Progenitor cell of endocrine pancreas (in vitro differentiated cells): ENCODE measurements at regions not wholly inside any gene's neighbourhood (a gene's known extent, or its start where the extent isn't known, plus 50 kb on each side); places are given as distances from the start of the nearest gene placed in this dataset.

ENCODE experiments used
- DNase-seq: peaks from one replicate; pipeline ENCODE4 v3.0.0; 2021; ENCODE audit warnings: low spot score; ENCODE audit not compliant: unreplicated experiment
- H3K27ac Mint-ChIP-seq: 2 replicates; pipeline ENCODE4 v1.8.0; 2021; ENCODE audit warnings: mild to moderate bottlenecking, moderate library complexity, mixed read lengths
- H3K27me3 Mint-ChIP-seq: 2 replicates; pipeline ENCODE4 v1.8.0; 2021; ENCODE audit warnings: mixed read lengths
- H3K36me3 Mint-ChIP-seq: 2 replicates; pipeline ENCODE4 v1.8.0; 2022; ENCODE audit warnings: mixed read lengths; ENCODE audit not compliant: insufficient read depth
- H3K4me1 Mint-ChIP-seq: 2 replicates; pipeline ENCODE4 v1.8.0; 2021; ENCODE audit warnings: low read depth, mixed read lengths
- H3K4me3 Mint-ChIP-seq: 2 replicates; pipeline ENCODE4 v1.8.0; 2021; ENCODE audit warnings: low read depth, mild to moderate bottlenecking, moderate library complexity, mixed read lengths
- H3K9me3 Mint-ChIP-seq: 2 replicates; pipeline ENCODE4 v1.8.0; 2021; ENCODE audit warnings: low read depth, mixed read lengths
- TF ChIP-seq, protein P1 (sequence below): fragments of 200-600 bp; sonication (generic); IDR thresholded peaks from one replicate; pipeline ENCODE4 v1.5.0; 2021; ENCODE audit warnings: antibody characterized with exemption, mild to moderate bottlenecking; ENCODE audit not compliant: unreplicated experiment

- Mint-ChIP-seq H3K27ac (no peak overlapping the region), H3K36me3 (no peaks in the 10 kb centered on the region), H3K27me3 (no peaks in the 10 kb centered on the region), H3K9me3 (peaks cover 7% of the 10 kb centered on the region), H3K4me1 (no peaks in the 10 kb centered on the region), H3K4me3 (no peak overlapping the region)
- TF ChIP-seq, protein P1, sequence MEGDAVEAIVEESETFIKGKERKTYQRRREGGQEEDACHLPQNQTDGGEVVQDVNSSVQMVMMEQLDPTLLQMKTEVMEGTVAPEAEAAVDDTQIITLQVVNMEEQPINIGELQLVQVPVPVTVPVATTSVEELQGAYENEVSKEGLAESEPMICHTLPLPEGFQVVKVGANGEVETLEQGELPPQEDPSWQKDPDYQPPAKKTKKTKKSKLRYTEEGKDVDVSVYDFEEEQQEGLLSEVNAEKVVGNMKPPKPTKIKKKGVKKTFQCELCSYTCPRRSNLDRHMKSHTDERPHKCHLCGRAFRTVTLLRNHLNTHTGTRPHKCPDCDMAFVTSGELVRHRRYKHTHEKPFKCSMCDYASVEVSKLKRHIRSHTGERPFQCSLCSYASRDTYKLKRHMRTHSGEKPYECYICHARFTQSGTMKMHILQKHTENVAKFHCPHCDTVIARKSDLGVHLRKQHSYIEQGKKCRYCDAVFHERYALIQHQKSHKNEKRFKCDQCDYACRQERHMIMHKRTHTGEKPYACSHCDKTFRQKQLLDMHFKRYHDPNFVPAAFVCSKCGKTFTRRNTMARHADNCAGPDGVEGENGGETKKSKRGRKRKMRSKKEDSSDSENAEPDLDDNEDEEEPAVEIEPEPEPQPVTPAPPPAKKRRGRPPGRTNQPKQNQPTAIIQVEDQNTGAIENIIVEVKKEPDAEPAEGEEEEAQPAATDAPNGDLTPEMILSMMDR = no peak
- DNase-seq = no peak
These were observed 91.8 kb upstream of the PWP1 start for GRCh38 chr12:107593713-107594381.

DNA sequence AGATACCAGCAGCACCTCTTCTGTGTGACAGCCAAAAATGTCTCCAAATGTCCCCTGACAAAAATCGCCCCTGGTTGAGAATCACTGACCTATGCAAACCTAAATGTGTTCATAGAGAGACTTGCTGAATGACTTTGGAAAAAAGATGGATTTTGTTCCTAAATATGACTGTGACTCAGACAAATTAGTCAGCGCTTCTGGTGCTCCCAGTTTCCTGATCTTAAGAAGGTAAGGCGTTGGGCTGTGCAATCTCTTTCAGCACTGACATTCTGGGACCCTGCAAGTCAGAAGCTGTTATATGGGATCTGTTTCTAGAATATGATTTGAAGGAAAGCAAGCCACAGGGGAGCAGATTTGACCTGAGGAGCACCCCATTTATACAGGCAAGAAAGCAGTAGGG, 90.6 kb upstream of the PWP1 start:
- DNase-seq = no peak
- Mint-ChIP-seq H3K9me3 (peaks cover 7% of the 10 kb centered on the region), H3K4me1 (no peaks in the 10 kb centered on the region), H3K4me3 (no peak overlapping the region), H3K27me3 (no peaks in the 10 kb centered on the region), H3K27ac (no peak overlapping the region), H3K36me3 (no peaks in the 10 kb centered on the region)
- TF ChIP-seq, protein P1 = no peak

DNA sequence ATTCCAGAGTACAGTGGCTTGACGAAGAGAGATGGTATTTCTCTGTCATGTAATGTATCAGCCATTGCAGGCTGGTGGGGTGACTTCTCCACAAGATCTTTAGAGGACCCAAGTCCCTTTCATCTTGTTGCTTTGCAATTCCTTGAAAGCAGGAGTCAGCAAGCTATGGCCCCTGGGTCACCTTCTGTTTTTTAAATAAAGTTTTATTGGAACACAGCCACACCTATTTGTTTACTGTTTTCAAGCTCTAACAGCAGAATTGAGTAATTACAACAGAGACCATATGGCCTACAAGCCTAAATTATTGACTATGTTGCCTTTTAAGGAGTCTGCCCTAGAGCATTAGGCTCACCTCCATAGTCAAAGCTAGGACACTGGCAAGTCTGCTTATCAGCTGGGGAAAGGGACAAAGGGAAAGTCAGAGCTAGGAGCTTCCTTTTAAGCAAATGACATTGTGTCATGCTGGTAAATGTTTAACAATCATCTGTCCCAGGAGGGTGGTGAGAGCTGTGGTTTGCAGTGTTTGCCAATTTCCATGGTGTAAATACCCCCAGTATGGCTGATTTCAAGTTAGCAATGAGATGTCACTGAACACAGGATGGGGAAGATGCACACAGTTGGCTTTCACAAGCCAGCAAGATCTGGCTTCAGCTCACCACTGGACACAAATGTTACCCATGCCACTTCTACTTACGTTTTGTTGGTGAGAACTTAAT, 87.7 kb upstream of the PWP1 start:
- TF ChIP-seq, protein P1 = no peak
- H3K36me3 Mint-ChIP-seq = no peaks in the 10 kb centered on the region
- no peaks in the 10 kb centered on the region for H3K4me1 Mint-ChIP-seq
- H3K9me3 Mint-ChIP-seq = peaks cover 7% of the 10 kb centered on the region
- H3K4me3 Mint-ChIP-seq = no peak overlapping the region
- H3K27ac Mint-ChIP-seq = no peak overlapping the region
- no peak for DNase-seq
- no peaks in the 10 kb centered on the region for H3K27me3 Mint-ChIP-seq

DNA sequence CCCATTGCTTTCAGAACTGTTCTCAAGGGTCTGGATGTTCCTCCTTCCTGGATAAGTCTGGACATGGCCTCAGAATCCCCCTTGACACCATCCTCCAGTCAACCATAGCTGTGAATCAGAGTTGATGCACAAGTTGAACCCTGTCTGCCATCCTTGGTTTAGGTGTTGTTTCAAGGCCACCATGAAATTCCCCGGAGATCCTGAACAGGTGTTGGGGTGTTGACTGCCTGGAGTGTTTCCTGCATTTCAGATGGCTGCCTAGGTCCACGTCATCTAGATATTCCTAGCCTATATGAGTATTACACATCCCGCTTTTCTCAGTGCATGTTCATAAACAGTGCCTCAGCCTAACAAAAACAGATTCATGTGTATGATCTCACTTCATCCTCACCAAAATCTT, 86.7 kb upstream of the PWP1 start:
- Mint-ChIP-seq H3K36me3 (no peaks in the 10 kb centered on the region), H3K4me1 (no peaks in the 10 kb centered on the region), H3K4me3 (no peak overlapping the region), H3K27me3 (no peaks in the 10 kb centered on the region), H3K27ac (no peak overlapping the region), H3K9me3 (peaks cover 7% of the 10 kb centered on the region)
- TF ChIP-seq, protein P1 = no peak
- no peak for DNase-seq

GRCh38 chr12:107600581-107601144, 84.9 kb upstream of the PWP1 start:
- DNase-seq = no peak
- H3K36me3 Mint-ChIP-seq = no peaks in the 10 kb centered on the region
- H3K27me3 Mint-ChIP-seq = peaks cover 3% of the 10 kb centered on the region
- TF ChIP-seq, protein P1 = no peak
- no peak overlapping the region for H3K27ac Mint-ChIP-seq
- H3K9me3 Mint-ChIP-seq = peaks cover 7% of the 10 kb centered on the region
- H3K4me3 Mint-ChIP-seq = no peak overlapping the region
- no peaks in the 10 kb centered on the region for H3K4me1 Mint-ChIP-seq
